DOHH2 (cell line): ENCODE measurements at regions not wholly inside any gene's neighbourhood (a gene's known extent, or its start where the extent isn't known, plus 50 kb on each side); places are given as distances from the start of the nearest gene placed in this dataset.

Experiments used
- H3F3A ChIP-seq: fragments of 200-600 bp; sonication (generic), shearing (Covaris generic); 2 replicates; pipeline ENCODE4 v1.6.0; 2016; ENCODE audit warnings: antibody characterized with exemption, mild to moderate bottlenecking; ENCODE audit not compliant: control insufficient read depth, insufficient read depth
- H3K27ac ChIP-seq: fragments of 200-600 bp; sonication (generic); 2 replicates; pipeline ENCODE4 v1.5.1; 2014; ENCODE audit warnings: low read depth, mild to moderate bottlenecking, low read length, moderate library complexity
- H3K27me3 ChIP-seq: fragments of 200-600 bp; sonication (generic); 2 replicates; pipeline ENCODE4 v1.6.1; 2014; ENCODE audit warnings: mild to moderate bottlenecking, low read length, mixed read lengths; ENCODE audit not compliant: control insufficient read depth
- H3K36me3 ChIP-seq: fragments of 200-600 bp; sonication (generic); 2 replicates; pipeline ENCODE4 v1.6.1; 2014; ENCODE audit warnings: mild to moderate bottlenecking, low read length, moderate library complexity, mixed read lengths; ENCODE audit not compliant: control insufficient read depth
- H3K4me1 ChIP-seq: fragments of 200-600 bp; sonication (generic); 2 replicates; pipeline ENCODE4 v1.6.1; 2014; ENCODE audit warnings: mild to moderate bottlenecking, low read length, mixed read lengths; ENCODE audit not compliant: control insufficient read depth
- H3K4me2 ChIP-seq: fragments of 200-600 bp; sonication (generic); 2 replicates; pipeline ENCODE4 v1.6.0; 2014; ENCODE audit warnings: mild to moderate bottlenecking, low read length, moderate library complexity
- H3K4me3 ChIP-seq: fragments of 200-600 bp; sonication (generic); 2 replicates; pipeline ENCODE4 v1.5.1; 2014; ENCODE audit warnings: mild to moderate bottlenecking, low read length, mixed read lengths
- H3K79me2 ChIP-seq: fragments of 200-600 bp; sonication (generic); 2 replicates; pipeline ENCODE4 v1.6.1; 2014; ENCODE audit warnings: mild to moderate bottlenecking, low read length, mixed read lengths; ENCODE audit not compliant: control insufficient read depth
- H3K9me2 ChIP-seq: fragments of 200-600 bp; sonication (generic); replicated peaks from 2 replicates; pipeline ENCODE4 v1.6.1; 2014; ENCODE audit warnings: mild to moderate bottlenecking, low read length, mixed read lengths; ENCODE audit not compliant: control insufficient read depth
- H3K9me3 ChIP-seq: fragments of 200-600 bp; sonication (generic); 2 replicates; pipeline ENCODE4 v1.6.1; 2014; ENCODE audit warnings: antibody characterized with exemption, low read length, mixed read lengths; ENCODE audit not compliant: control insufficient read depth, insufficient read depth
- H4K20me1 ChIP-seq: fragments of 200-600 bp; sonication (generic); 2 replicates; pipeline ENCODE4 v1.6.0; 2014; ENCODE audit warnings: low read depth, mild to moderate bottlenecking, antibody characterized with exemption, low read length, moderate library complexity; ENCODE audit not compliant: control insufficient read depth, insufficient read depth
- CTCF ChIP-seq: fragments of 200-600 bp; sonication (generic); IDR thresholded peaks from one replicate; pipeline ENCODE4 v1.5.1; 2014; ENCODE audit warnings: antibody characterized with exemption, mild to moderate bottlenecking, low read depth, low read length; ENCODE audit not compliant: poor library complexity, severe bottlenecking
- EZH2phosphoT487 ChIP-seq: fragments of 200-600 bp; sonication (generic); IDR thresholded peaks from 2 replicates; pipeline ENCODE4 v1.6.1; 2017; ENCODE audit warnings: borderline replicate concordance, mild to moderate bottlenecking, antibody characterized with exemption, low read length, moderate library complexity, mixed read lengths

GRCh38 chr1:58211869-58212268 lies 334.7 kb downstream of the OMA1 start:
- no peaks in the 10 kb centered on the region for H4K20me1 ChIP-seq
- H3K9me2 ChIP-seq = no peaks in the 10 kb centered on the region
- no peak overlapping the region for H3K4me3 ChIP-seq
- TF ChIP-seq CTCF (no peak), EZH2phosphoT487 (no peak)
- H3K27me3 ChIP-seq = no peaks in the 10 kb centered on the region
- H3K27ac ChIP-seq = no peak overlapping the region
- no peaks in the 10 kb centered on the region for H3F3A ChIP-seq
- H3K4me1 ChIP-seq = no peaks in the 10 kb centered on the region
- no peak overlapping the region for H3K4me2 ChIP-seq
- no peaks in the 10 kb centered on the region for H3K9me3 ChIP-seq
- no peaks in the 10 kb centered on the region for H3K36me3 ChIP-seq
- H3K79me2 ChIP-seq = no peaks in the 10 kb centered on the region

- Histone ChIP-seq H3K79me2 (no peaks in the 10 kb centered on the region), H3K4me2 (no peak overlapping the region), H3K27me3 (no peaks in the 10 kb centered on the region), H3K9me2 (no peaks in the 10 kb centered on the region), H3K4me3 (no peak overlapping the region), H3K4me1 (no peaks in the 10 kb centered on the region), H3K9me3 (no peaks in the 10 kb centered on the region), H3F3A (no peaks in the 10 kb centered on the region), H3K36me3 (no peaks in the 10 kb centered on the region), H3K27ac (no peak overlapping the region), H4K20me1 (no peaks in the 10 kb centered on the region)
- TF ChIP-seq EZH2phosphoT487 (no peak), CTCF (no peak)
These were observed 337.0 kb downstream of the OMA1 start for GRCh38 chr1:58209575-58209974.

GRCh38 chr1:58206749-58207148 lies 339.8 kb downstream of the OMA1 start:
- no peaks in the 10 kb centered on the region for H4K20me1 ChIP-seq
- H3K4me2 ChIP-seq = no peak overlapping the region
- no peaks in the 10 kb centered on the region for H3F3A ChIP-seq
- H3K9me3 ChIP-seq = no peaks in the 10 kb centered on the region
- H3K4me3 ChIP-seq = no peak overlapping the region
- no peaks in the 10 kb centered on the region for H3K9me2 ChIP-seq
- no peaks in the 10 kb centered on the region for H3K4me1 ChIP-seq
- no peaks in the 10 kb centered on the region for H3K27me3 ChIP-seq
- H3K27ac ChIP-seq = no peak overlapping the region
- no peak for TF ChIP-seq CTCF
- TF ChIP-seq EZH2phosphoT487 = no peak
- no peaks in the 10 kb centered on the region for H3K36me3 ChIP-seq
- H3K79me2 ChIP-seq = no peaks in the 10 kb centered on the region

- no peaks in the 10 kb centered on the region for H3K36me3 ChIP-seq
- no peaks in the 10 kb centered on the region for H4K20me1 ChIP-seq
- TF ChIP-seq CTCF = no peak
- TF ChIP-seq EZH2phosphoT487 = no peak
- no peaks in the 10 kb centered on the region for H3K4me1 ChIP-seq
- no peaks in the 10 kb centered on the region for H3F3A ChIP-seq
- H3K27ac ChIP-seq = no peak overlapping the region
- no peaks in the 10 kb centered on the region for H3K9me3 ChIP-seq
- H3K4me2 ChIP-seq = no peak overlapping the region
- H3K27me3 ChIP-seq = no peaks in the 10 kb centered on the region
- H3K9me2 ChIP-seq = no peaks in the 10 kb centered on the region
- H3K79me2 ChIP-seq = no peaks in the 10 kb centered on the region
- no peak overlapping the region for H3K4me3 ChIP-seq
These were observed 342.2 kb downstream of the OMA1 start for GRCh38 chr1:58204284-58204683.
